Amygdala (tissue), 56 donors: ENCODE measurements at regions not wholly inside any gene's neighbourhood (a gene's known extent, or its start where the extent isn't known, plus 50 kb on each side); places are given as distances from the start of the nearest gene placed in this dataset.

ENCODE experiments used
- DNase-seq, 56 donors: peaks; one replicate each; lab custom pipeline; 2025; lab: John Stamatoyannopoulos, UW

DNA sequence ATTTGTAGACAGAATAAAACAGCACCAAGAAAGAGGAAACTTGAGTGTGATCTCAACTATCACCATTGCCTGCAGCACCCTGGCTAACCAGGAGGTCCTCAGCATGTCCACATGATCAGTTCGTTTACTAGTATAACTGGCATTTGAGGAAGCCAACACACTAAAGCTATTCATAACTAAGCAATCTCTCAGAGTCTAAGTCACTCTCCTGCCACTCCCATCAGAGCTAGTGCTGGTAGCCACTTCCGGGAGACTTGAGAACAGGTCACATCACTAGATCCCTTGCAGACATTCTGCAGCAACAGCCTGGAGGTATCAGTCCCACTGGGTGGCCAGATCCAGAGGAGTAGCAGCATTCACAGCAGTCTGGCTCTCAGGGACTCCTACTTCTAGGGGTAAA, 352.9 kb upstream of the OR4E1 start:
- peak in 1 of 56 donors; percentile 16 for DNase-seq

DNA sequence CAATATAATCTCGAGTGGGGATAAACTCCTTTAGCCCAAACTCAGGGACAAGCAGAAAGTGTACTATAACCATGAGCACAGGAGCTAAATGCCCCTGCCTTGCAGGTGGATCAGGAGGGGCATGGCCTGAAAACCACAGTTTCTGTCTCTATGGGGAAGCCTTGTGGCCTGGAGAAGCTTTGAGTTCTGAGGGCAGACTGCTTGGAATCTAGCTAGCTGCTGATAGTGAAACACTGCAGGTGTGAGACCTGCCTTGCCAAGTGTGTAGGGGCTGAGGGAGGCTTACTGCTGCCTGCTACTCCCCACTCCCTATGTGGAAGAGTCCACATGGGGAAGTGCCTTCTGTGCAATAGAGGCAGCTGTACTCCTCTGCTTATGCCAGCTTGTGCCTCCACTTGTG, 352.3 kb upstream of the OR4E1 start:
- DNase-seq, result no peak

DNA sequence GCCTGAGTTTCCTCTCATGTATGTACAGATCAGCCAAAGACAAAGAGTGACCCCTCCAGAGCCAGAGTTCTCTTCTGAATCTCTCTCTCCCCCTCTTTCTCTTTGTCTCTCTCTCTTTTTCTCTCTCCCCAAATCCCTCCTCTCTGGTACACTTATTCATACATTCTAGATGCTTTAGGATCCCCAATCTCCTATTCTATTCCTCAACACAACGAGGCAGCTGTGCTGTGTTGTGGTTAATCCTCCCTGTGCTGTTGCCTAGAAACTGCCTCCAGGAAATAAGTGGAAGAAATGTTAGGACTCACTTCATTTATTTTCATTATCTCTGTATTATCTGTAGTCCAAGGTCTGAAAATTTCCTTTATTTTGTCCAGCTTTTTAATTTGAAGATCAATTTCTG, 350.5 kb upstream of the OR4E1 start:
- no peak for DNase-seq

DNA sequence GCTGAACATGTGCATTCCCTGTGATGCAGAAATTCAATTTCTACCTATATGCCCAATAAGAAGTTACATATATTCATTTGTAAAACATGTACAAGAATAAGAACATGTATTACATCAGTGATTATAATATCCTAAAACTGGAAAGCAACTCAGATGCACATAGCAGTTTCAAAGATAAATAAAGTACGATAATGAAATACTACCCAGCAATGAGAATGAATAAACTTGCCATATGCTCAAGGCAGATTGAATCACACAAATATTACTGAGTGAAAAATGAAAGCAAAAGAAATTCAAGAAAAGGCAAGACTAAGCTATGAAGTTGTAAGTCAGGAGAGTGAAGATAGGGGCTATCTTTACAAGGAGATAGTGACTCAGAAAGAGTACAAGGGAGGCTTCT, 345.3 kb upstream of the OR4E1 start:
- no peak for DNase-seq

DNA sequence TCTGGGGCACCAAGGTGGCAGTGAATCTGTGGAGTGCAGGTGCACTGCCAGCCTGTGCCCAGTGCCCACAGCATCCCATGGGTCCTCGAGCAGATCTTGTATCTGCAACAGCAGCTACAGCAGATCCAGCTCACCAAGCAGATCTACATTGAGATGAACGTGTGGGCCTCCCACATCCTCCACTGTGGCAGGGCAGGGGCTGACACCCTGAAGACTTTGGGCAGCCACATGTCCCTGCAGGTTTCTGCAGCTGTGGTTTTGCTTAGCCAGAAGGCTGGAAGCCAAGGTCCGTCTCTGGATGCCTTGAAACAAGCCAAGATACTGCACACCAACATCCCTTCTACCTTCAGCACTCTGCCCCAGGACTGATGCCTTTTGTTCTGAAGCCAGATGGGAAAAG, 338.8 kb upstream of the OR4E1 start:
- no peak for DNase-seq

DNA sequence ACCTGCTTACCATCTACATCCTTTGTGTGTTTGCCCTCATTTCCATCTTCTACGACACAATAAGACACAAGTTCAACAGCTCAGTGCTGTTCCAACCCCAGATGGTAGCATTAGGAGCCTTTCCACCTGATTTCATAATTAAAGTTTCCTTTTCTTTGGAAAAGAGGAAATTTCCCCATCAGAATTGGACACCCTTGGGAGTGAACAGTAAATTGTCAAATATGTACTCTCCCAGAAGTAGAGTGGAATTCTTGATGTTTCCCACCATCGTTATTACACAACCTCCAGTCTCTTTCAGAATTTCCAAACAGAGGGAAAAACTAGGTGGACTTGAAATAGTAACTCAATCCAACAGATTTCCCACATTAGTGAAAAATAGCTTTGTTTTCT, 337.6 kb upstream of the OR4E1 start:
- DNase-seq, result no peak

DNA sequence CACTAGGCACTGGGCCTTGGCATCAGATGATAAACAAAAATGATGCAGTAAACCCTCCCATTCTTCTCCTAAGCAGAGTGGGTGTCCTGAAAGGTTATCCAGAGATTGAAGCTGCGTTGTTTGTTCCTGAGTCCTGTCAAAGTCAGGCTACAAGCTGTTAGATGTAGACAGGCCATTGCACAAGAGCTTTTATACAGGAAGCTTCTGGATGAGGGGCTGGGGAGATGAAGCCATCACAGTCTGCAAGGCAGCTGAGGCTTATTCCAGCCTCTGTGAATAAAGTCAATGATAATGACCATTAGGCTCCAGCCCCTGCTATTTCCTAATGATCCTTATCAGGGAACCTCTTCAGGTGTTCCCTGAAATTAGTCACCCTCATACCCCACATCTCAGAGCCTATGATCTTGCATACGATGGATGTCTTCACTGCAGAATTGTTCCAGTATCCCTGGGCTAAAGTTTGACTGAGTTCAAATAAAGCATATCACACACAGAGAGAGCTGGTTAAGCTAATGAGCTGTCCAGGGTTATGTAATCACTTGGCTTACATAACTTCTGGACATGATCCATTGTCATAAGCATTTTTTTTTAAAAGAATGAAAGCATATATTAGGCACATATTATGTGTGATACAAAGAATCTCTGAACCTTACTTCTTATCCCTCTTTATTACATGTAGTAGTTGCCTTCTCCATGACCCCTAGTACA, 337.1 kb upstream of the OR4E1 start:
- DNase-seq, result no peak

DNA sequence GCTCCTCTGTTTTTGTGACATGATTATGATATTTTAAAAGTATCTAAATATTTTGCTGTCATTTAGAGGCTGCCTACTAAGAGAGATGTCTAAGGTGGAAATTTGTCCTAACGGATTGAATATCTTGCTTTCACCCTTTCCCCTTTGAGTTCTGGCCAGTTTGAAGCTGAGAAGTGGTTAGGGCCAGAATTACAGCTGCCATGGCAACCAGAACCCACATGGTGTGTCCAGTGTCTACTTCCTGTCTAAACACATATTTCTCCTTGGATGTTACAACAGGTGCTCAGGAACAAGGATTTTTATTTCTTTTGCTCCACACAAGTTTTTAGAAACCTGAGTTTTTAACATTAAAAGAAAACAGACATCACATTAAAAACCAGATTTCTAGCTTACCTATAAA, 335.1 kb upstream of the OR4E1 start:
- DNase-seq, result no peak

DNA sequence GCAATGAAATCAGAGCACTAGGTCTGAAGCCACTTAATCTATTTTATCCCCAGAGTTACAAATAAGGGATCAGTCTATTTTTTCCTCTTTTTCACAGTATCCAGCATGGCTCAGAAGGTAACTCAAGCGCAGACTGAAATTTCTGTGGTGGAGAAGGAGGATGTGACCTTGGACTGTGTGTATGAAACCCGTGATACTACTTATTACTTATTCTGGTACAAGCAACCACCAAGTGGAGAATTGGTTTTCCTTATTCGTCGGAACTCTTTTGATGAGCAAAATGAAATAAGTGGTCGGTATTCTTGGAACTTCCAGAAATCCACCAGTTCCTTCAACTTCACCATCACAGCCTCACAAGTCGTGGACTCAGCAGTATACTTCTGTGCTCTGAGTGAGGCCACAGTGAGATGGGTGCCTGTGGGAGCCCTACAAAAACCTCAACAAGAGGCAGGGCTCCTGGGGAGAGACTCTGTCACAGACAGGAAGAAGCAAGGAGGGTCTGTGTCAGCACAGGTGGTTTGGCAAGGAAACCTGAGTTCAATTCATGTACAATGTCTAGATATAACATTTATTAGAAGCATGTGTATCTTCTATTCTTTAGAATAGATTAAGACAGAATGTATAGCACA, 334.3 kb upstream of the OR4E1 start:
- no peak for DNase-seq

DNA sequence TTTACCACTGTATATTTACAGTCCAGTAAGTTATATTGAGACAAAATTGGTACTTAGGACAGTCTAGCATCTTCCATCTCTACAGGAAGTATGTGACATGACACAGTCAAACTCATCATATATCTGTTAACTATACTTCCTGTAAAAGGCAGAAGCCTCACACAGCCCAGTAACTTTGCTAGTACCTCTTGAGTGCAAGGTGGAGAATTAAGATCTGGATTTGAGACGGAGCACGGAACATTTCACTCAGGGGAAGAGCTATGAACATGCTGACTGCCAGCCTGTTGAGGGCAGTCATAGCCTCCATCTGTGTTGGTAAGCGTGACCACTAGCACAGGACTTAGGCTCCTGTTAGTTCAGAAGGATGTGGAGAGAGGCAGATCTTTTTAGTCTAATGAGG, 333.7 kb upstream of the OR4E1 start:
- no peak for DNase-seq

DNA sequence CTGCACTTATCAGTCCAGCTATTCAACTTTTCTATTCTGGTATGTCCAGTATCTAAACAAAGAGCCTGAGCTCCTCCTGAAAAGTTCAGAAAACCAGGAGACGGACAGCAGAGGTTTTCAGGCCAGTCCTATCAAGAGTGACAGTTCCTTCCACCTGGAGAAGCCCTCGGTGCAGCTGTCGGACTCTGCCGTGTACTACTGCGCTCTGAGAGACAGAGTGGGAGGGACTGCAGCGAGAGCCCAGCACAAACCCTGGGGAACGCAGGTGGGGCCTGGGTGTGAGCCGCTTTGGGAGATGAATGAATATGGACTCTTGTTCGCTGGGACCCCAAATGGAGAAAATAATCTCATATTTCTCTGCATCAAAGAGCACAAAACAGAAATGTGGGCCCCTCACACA, 329.8 kb upstream of the OR4E1 start:
- no peak for DNase-seq

DNA sequence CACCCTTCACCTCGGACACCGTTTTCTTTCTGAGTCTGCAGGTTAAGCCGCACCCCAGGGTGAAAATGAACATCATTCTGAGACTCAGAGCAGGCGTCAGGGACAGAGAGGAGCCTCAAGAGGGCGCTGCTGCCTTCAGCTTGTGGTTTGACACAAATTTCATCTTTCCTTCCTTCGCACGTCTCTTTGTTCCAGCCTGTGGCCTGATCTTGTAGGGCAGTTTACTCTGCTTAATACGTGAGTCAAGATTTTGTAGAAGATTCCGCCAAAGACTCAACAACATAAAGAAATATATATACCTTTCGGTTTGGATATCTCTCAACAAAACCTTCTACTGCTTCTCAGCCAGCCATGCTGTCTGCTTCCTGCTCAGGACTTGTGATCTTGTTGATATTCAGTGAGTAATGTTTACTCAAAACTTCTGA, 329.3 kb upstream of the OR4E1 start:
- peak in 1 of 56 donors; percentile 8 for DNase-seq

DNA sequence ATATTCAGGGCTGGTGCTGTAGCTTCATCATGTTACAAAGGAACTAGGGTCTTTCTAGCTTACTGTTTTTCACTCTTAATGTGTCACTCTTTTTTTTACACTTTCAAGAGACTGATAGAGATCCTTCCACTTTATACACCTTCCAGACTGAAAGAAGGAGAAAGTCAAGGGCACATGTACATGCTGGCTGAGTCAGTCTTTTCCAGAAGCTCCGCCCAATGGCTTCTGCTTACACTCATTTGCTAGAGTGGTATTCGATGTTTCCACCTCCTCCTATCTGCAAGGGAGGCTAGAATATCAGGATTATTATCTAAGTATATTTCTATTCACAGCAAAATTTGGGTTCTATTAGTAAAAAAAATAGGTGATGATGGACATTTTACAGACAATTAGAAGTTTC, 325.8 kb upstream of the OR4E1 start:
- DNase-seq, result no peak

DNA sequence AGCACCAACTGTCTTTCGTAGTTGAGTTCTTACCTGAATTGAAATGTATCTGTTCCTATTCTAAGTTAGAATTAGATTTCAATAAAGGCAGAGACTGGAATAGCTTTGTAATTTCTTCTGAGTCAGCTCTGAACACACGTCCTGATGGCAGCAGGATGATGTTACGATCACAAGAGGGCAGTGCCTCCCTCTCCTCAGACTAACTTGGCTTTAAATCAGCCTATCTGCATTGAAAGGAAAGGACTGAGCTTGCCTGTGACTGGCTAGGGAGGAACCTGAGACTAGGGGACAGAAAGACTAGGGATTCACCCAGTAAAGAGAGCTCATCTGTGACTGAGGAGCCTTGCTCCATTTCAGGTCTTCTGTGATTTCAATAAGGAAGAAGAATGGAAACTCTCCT, 323.7 kb upstream of the OR4E1 start:
- no peak for DNase-seq

DNA sequence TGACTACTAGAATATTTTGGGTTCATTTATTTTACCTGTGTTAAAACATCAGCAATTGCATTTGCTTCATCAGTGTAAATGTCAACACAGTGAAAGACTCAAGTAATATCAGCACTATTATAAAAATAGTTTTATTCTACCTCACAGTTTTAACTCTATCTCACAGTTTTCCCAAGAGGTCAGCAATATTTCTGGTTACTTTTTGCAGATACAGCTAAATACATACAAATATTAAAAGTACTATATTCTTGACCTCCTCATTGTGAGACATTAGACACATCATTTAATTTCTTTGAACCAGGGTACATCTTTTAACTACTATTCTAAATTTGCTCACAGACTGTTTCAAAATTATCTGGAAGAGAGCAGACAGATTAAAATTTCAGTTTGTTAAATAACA, 321.7 kb upstream of the OR4E1 start:
- DNase-seq, result no peak

DNA sequence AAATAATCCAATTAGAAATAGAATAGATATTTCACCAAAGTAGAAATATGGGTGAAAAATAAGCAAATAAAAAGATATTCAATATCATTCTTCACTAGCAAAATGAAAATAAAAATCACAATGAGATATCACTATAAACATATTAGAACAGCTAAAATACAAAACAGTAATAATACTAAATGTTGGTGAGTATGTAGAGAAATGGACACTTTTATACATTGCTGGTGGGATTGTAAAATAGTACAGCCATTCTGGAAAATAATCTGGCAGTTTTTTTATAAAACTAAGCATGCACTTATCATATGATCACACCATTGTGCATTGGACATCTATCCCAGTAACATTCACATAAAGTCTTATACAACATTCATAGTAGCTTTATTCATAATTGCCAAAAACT, 320.2 kb upstream of the OR4E1 start:
- DNase-seq, result no peak

DNA sequence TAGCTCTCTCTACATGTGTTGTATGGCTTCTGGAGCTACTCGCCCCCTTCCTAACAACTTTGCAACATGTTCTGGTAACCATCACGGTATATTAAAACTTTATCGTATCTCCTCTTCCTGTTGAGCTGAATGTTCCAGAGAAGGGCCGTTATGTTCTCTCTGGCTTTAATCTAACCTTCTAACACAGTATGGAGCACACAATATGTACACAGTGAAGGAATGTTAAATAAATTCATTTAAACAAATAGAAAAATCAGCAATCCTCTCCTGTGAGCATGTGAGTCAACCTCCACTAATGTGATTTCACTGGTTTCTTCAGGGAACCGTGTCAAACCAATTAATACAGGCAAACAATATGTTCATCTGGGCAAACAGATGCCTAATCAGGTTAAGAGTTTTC, 319.5 kb upstream of the OR4E1 start:
- DNase-seq, result no peak

DNA sequence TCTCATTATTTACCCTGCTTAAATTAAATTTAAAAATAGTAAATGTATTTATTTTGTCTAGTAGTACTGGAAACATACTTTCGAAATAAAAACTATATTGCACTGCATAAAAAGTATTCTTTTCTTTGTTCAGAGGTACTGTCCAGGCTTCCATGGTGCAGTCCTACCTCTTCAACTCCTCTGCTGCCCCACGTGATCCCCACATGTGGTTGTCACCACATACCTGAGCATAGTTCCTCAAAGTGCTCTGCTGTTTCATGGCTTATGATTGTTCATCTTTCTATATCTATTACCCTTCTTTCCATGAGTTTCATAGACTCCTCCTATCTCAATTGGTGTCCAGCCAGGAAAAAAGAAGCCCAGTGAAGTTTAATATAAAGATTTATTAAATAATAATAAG, 317.5 kb upstream of the OR4E1 start:
- DNase-seq, result no peak

DNA sequence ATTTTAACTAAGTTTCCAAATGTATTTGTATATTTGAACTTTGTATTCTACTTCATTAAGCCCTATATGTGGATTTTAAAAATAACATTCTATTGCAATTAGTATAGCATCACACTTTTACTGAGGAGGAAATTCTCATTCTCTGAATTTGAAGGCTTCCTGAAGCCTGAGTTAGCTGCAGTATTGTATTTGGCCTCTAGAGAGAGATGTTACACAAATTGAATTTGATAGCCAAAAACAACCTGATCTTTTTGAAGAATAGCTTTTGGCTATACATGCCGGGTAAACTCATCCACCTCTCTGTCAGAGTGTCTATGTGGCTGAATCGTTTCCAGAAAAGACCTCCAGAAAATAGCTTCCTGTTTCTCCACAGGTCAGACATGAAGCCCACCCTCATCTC, 316.5 kb upstream of the OR4E1 start:
- no peak for DNase-seq

DNA sequence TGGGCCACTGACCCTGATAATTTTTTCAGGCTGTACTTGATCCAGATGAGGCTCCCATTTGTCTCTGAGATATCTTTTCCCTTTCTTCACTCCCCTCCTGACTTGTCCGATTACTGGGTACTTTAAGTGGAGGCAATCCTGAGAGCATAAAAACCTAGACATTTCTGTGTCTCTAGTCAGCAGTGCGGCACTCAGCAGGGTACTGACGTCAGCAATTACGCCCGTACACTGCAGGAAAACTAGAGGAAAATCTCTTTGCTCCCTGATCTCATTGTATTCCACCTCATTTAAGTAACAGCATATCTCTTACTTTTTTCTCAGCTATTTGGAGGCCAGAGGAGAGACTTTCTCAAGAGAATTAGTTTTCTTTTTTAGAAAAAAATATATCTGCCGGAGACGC, 315.5 kb upstream of the OR4E1 start:
- no peak for DNase-seq

DNA sequence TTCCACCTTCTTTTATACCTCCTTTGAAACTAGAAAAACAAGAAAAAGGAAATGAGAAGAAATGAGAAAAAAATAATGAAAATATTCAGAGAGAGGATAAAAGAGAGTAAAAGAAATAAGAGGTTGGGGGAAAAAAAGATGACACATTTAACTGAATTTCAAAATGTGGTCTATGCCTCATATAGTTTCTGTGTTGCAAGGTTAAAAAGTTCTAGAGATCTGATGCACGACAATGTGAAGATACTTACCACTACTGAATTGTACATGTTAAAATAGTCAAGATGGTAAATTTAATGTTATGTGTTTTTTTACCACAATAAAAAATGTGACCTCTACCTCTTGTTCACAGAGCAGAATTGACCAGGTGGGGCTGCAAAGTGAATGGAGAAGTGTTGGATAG, 314.8 kb upstream of the OR4E1 start:
- no peak for DNase-seq

DNA sequence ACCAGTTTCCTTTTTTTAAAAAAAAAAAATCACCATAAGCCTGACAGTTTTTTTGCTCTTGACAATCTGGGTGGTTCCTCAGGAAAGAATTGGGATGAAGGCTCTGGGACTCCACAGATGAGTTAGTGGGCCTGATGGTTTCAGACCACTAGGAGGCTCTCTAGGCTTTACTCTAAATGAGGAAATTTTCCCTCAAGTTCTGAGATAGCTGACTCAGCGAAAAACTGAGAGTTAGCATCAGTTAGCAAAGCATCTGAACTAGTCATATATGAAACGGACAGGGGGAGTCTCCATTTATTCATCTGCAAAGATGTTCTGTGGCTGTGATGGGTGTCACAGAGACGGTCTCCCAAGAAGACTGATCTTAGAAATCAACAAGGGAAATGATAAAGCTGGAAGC, 314.3 kb upstream of the OR4E1 start:
- DNase-seq, result peak in 1 of 56 donors; percentile 4

DNA sequence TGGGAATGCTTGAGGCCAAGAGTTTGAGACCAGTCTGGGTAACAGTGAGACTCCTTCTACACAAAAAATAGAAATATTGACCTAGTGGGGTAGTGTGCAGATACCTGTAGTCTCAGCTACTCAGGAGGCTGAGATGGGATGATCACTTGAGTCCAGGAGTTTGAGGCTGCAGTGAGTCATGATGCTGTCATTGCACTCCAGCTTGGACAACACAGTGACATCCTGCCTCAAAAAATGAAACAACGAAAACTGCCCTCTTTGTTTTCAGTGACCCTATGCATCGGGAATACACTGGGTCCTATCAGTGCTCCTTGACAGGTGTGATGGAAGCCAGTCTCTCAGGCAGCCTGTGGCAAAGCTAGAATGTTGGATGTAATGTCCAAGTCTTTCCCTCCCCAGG, 311.5 kb upstream of the OR4E1 start:
- no peak for DNase-seq
